ENCODE measurements at regions not wholly inside any gene's neighbourhood (a gene's known extent, or its start where the extent isn't known, plus 50 kb on each side); places are given as distances from the start of the nearest gene placed in this dataset.

DNA sequence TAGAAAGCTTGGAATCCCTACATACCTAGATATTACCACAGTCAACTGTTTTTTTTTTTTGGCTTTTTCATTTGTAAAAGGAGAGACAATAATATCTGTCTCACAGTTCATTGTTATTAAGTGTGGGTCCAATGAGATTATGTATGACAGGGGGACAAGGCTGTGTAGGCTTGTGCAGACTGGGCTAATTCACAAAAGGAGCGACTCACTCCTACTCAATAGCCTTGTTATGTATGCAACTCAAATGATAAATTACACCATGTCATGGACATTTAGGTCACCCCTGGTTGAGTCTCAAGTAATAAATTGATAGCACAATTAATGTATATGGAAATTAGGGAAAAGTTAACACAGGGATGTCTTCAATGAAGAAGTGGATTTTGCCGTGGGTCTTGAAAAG, 208.2 kb upstream of the MAP3K7 start:
- Histone ChIP-seq H3K79me1 (ENCODE audit: low read depth, low read length) (no peaks in the 10 kb centered on the region), H3K4me1 (replicated peaks in 1 of 4; ENCODE audit: control insufficient read depth in 3 of 4, insufficient read depth in 4 of 4, low read length in 3 of 4) (no peaks in the 10 kb centered on the region; a peak in 1 of 7 replicates), H3K14ac (ENCODE audit: insufficient read length) (no peak overlapping the region), H3K9ac (replicated peaks in 1 of 4; ENCODE audit: extremely low read depth in 1 of 4, low read depth in 3 of 4, low read length in 3 of 4) (no peak overlapping the region), H3K56ac (replicated peaks; ENCODE audit: insufficient read length, low read depth, low read length) (no peak overlapping the region), H2AFZ (ENCODE audit: low read length) (no peak overlapping the region), H2BK15ac (ENCODE audit: low read length) (no peak overlapping the region), H3K27ac (ENCODE audit: low read depth, low read length) (no peak overlapping the region), H3K9me3 (ENCODE audit: insufficient read depth in 2 of 2, low read depth in 1 of 2, low read length in 1 of 2) (no peaks in the 10 kb centered on the region), H3K4ac (replicated peaks; ENCODE audit: insufficient read length, low read depth, low read length) (no peak overlapping the region), H4K5ac (ENCODE audit: insufficient read length, low read depth, low read length) (no peak overlapping the region), H3K18ac (ENCODE audit: extremely low read depth, low read length) (no peak overlapping the region), H3K23ac (ENCODE audit: insufficient read length) (no peak overlapping the region), H4K91ac (replicated peaks; ENCODE audit: insufficient read length, low read length) (no peak overlapping the region), H2BK12ac (ENCODE audit: low read depth, low read length) (no peak overlapping the region), H4K20me1 (replicated peaks in 1 of 2; ENCODE audit: control insufficient read depth in 1 of 2, insufficient read depth in 2 of 2, low read length in 2 of 2) (no peaks in the 10 kb centered on the region), H3K36me3 (ENCODE audit: control insufficient read depth in 2 of 4, insufficient read depth in 4 of 4, low read length in 3 of 4) (no peaks in the 10 kb centered on the region), H2BK20ac (ENCODE audit: low read length) (no peak overlapping the region), H2AK5ac (ENCODE audit: low read depth, low read length) (no peak overlapping the region), H2BK5ac (ENCODE audit: low read depth, low read length) (no peak overlapping the region), H3K79me2 (ENCODE audit: control insufficient read depth in 1 of 2, insufficient read depth in 2 of 2, low read length in 2 of 2) (no peaks in the 10 kb centered on the region), H2BK120ac (replicated peaks; ENCODE audit: low read depth, low read length) (no peak overlapping the region), H3K4me3 (ENCODE audit: extremely low read depth in 1 of 4, insufficient read depth in 2 of 4, low read depth in 3 of 4, low read length in 4 of 4) (no peak overlapping the region), H3K23me2 (ENCODE audit: low read depth, low read length) (no peaks in the 10 kb centered on the region), H3K27me3 (replicated peaks in 1 of 4; ENCODE audit: control insufficient read depth in 3 of 4, extremely low read depth in 1 of 4, insufficient read depth in 3 of 4, low read length in 3 of 4) (no peaks in the 10 kb centered on the region), H4K8ac (ENCODE audit: extremely low read depth, insufficient read depth, low read length) (no peak overlapping the region), H3K4me2 (ENCODE audit: insufficient read depth in 1 of 2, low read depth in 2 of 2, low read length in 2 of 2) (no peak overlapping the region)
- no peak for FAIRE-seq
- DNase-seq (ENCODE audit: low read depth in 1 of 2, low spot score in 2 of 2) = no peak
- WGBS, 2 experiments (ENCODE audit: extremely low coverage in 1 of 2, insufficient coverage in 1 of 2, insufficient read length in 1 of 2, insufficient replicate concordance in 2 of 2, low coverage in 1 of 2, low lambda C conversion rate in 2 of 2, missing lambda C conversion rate in 1 of 2) = 83% methylated on average over 2 of the region's 2 CpGs; no CpG with 5 or more reads in 1 of the 2 experiments
- ChIA-PET CTCF (ENCODE audit: partially characterized antibody) (interaction anchor here (0.6 kb wide), 1 partner anchor 608 kb away, joined by 3 read pairs; no protein-coding TSS in a partner anchor), POLR2A (ENCODE audit: partially characterized antibody) (no interaction called here)
- no peak for TF ChIP-seq TAF1 (IDR thresholded peaks at IDR 0.05; ENCODE audit: low read depth, low read length)
- no peak for TF ChIP-seq SP4 (IDR thresholded peaks at IDR 0.05; ENCODE audit: low read length)
- no peak for TF ChIP-seq CHD1 (IDR thresholded peaks at IDR 0.05; ENCODE audit: low read depth, low read length)
- TF ChIP-seq ASH2L (IDR thresholded peaks at IDR 0.05; ENCODE audit: low read length) = no peak
- no peak for TF ChIP-seq BACH1 (IDR thresholded peaks at IDR 0.05; ENCODE audit: low read length)
- TF ChIP-seq BCL11A (IDR thresholded peaks at IDR 0.05; ENCODE audit: low read depth in 2 of 2, low read length in 2 of 2) = no peak
- no peak for TF ChIP-seq SP2 (IDR thresholded peaks at IDR 0.05; ENCODE audit: low read length)

Data from H1 (cell line).